ENCODE measurements at regions not wholly inside any gene's neighbourhood (a gene's known extent, or its start where the extent isn't known, plus 50 kb on each side); places are given as distances from the start of the nearest gene placed in this dataset.

DNA sequence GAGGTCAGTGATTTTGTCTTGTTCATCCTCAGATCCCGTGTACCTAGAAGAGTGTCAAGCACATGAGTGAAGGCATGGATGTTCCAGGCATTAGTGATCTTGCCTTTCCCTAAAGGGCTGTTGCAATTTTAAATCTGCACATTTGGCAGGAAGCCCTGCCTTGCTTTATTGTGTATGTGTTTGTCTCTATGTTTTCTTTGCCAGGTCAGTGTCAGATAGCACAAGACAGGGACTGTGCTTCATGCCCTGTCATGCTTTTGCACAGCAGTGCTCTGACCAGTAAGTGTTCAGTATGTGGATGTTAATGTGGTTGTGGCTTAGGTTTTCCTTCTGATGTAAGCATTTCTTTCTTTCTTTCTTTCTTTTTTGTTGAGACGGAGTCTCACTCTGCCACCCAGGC is 131.5 kb downstream of the RGPD3 start (continued):
- TF ChIP-seq CHD7 (IDR thresholded peaks at IDR 0.05; ENCODE audit: insufficient replicate concordance, low read length) (no peak), GTF2F1 (IDR thresholded peaks at IDR 0.05; ENCODE audit: borderline replicate concordance, low read depth, low read length) (no peak), SIRT6 (IDR thresholded peaks at IDR 0.05; ENCODE audit: low read length) (no peak)
